ENCODE measurements at regions not wholly inside any gene's neighbourhood (a gene's known extent, or its start where the extent isn't known, plus 50 kb on each side); places are given as distances from the start of the nearest gene placed in this dataset.
A peak's percentile ranks its signal among the peaks of the same experiment; 100 is the strongest.
"Not testable (repeated sequence)": the region's sequence is repeated elsewhere in the genome, so short reads cannot be mapped to it uniquely, and the experiment has no call there.

DNA sequence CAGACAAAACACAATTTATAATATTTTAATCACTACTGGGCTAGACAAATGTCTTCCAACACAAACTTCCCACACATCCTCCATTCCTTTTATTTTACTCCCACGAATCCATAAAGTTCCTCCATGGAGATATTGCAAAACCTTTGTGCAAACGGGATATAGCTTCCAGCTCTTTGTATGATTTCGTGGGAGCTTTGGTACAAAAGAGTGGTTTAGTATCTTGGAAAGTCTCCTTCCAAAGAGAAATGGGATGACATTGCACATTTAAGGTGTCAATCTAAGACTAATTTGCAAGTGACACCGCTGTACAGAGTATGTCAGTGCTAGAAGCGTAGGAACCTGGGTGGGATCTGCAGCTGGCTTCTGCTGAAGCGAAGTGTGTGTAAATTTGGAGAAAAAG lies 455.2 kb upstream of the RUNX1 start:
- H3K4me1 Mint-ChIP-seq (ENCODE audit: unreplicated experiment) = peaks cover 35% of the 10 kb centered on the region
- TF ChIP-seq, protein P1, sequence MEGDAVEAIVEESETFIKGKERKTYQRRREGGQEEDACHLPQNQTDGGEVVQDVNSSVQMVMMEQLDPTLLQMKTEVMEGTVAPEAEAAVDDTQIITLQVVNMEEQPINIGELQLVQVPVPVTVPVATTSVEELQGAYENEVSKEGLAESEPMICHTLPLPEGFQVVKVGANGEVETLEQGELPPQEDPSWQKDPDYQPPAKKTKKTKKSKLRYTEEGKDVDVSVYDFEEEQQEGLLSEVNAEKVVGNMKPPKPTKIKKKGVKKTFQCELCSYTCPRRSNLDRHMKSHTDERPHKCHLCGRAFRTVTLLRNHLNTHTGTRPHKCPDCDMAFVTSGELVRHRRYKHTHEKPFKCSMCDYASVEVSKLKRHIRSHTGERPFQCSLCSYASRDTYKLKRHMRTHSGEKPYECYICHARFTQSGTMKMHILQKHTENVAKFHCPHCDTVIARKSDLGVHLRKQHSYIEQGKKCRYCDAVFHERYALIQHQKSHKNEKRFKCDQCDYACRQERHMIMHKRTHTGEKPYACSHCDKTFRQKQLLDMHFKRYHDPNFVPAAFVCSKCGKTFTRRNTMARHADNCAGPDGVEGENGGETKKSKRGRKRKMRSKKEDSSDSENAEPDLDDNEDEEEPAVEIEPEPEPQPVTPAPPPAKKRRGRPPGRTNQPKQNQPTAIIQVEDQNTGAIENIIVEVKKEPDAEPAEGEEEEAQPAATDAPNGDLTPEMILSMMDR (IDR thresholded peaks at IDR 0.05; ENCODE audit: unreplicated experiment) = no peak
- H3K27ac Mint-ChIP-seq (ENCODE audit: unreplicated experiment) = no peak overlapping the region
- H3K27me3 Mint-ChIP-seq (ENCODE audit: unreplicated experiment) = no peaks in the 10 kb centered on the region
- H3K36me3 Mint-ChIP-seq (ENCODE audit: low read depth, unreplicated experiment) = peaks cover 3% of the 10 kb centered on the region
- no peak overlapping the region for H3K4me3 Mint-ChIP-seq (ENCODE audit: unreplicated experiment)
- no peak for DNase-seq (ENCODE audit: low spot score)
- no peaks in the 10 kb centered on the region for H3K9me3 Mint-ChIP-seq (ENCODE audit: unreplicated experiment)

DNA sequence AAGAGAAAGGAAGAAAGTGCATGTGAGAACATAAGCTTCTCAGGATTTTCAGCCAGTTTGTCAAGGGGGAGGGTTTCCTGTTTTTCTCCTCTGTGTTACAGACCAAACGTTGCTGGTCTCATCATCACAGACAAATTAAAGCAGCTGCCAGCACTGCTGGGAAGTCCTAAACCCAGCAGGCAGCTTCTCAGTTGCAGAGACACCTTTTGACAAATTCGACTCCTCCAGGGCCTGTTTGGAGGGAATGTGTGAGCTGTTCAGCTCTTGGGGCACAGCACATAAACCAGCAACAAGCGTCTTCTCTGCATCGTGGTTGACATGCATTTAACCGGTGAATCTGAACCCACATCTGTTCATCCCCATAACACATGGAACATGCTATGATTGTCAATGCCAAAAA lies 454.6 kb upstream of the RUNX1 start:
- Mint-ChIP-seq H3K36me3 (ENCODE audit: low read depth, unreplicated experiment) (peaks cover 3% of the 10 kb centered on the region), H3K27ac (ENCODE audit: unreplicated experiment) (peak overlapping the region; percentile 8), H3K4me3 (ENCODE audit: unreplicated experiment) (no peak overlapping the region), H3K9me3 (ENCODE audit: unreplicated experiment) (no peaks in the 10 kb centered on the region), H3K4me1 (ENCODE audit: unreplicated experiment) (peaks cover 31% of the 10 kb centered on the region), H3K27me3 (ENCODE audit: unreplicated experiment) (no peaks in the 10 kb centered on the region)
- no peak for DNase-seq (ENCODE audit: low spot score)
- TF ChIP-seq, protein P1 (IDR thresholded peaks at IDR 0.05; ENCODE audit: unreplicated experiment) = no peak

DNA sequence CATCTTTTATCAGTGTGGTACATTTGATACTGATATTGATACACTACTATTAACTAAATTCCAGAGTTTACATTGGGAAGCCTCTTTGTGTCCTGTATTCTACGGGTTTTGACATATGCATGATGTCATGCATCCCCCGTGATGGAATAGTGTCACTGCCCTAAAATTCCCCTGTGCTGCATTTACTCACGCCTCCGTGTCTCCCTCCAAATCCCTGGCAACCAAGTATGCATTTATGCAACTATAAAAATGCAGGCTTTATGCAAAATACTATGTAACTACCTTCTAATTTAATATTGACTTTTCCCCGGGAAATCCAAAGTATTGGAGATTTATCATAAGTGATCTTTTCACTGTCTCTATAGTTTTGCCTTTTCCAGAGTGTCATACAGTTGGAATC lies 453.7 kb upstream of the RUNX1 start:
- H3K27me3 Mint-ChIP-seq (ENCODE audit: unreplicated experiment) = no peaks in the 10 kb centered on the region
- peaks cover 3% of the 10 kb centered on the region for H3K36me3 Mint-ChIP-seq (ENCODE audit: low read depth, unreplicated experiment)
- no peak for DNase-seq (ENCODE audit: low spot score)
- TF ChIP-seq, protein P1 (IDR thresholded peaks at IDR 0.05; ENCODE audit: unreplicated experiment) = no peak
- H3K4me3 Mint-ChIP-seq (ENCODE audit: unreplicated experiment) = no peak overlapping the region
- no peaks in the 10 kb centered on the region for H3K9me3 Mint-ChIP-seq (ENCODE audit: unreplicated experiment)
- peaks cover 30% of the 10 kb centered on the region for H3K4me1 Mint-ChIP-seq (ENCODE audit: unreplicated experiment)
- no peak overlapping the region for H3K27ac Mint-ChIP-seq (ENCODE audit: unreplicated experiment)

DNA sequence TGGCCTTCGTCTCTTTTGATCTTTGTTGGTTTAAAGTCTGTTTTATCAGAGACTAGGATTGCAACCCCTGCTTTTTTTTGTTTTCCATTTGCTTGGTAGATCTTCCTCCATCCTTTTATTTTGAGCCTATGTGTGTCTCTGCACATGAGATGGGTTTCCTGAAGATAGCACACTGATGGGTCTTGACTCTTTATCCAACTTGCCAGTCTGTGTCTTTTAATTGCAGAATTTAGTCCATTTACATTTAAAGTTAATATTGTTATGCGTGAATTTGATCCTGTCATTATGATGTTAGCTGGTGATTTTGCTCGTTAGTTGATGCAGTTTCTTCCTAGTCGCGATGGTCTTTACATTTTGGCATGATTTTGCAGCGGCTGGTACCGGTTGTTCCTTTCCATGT lies 448.4 kb upstream of the RUNX1 start:
- H3K36me3 Mint-ChIP-seq (ENCODE audit: low read depth, unreplicated experiment); H3K4me1 Mint-ChIP-seq (ENCODE audit: unreplicated experiment); DNase-seq (ENCODE audit: low spot score); H3K27ac Mint-ChIP-seq (ENCODE audit: unreplicated experiment); H3K9me3 Mint-ChIP-seq (ENCODE audit: unreplicated experiment); H3K27me3 Mint-ChIP-seq (ENCODE audit: unreplicated experiment); H3K4me3 Mint-ChIP-seq (ENCODE audit: unreplicated experiment): not testable (repeated sequence)

DNA sequence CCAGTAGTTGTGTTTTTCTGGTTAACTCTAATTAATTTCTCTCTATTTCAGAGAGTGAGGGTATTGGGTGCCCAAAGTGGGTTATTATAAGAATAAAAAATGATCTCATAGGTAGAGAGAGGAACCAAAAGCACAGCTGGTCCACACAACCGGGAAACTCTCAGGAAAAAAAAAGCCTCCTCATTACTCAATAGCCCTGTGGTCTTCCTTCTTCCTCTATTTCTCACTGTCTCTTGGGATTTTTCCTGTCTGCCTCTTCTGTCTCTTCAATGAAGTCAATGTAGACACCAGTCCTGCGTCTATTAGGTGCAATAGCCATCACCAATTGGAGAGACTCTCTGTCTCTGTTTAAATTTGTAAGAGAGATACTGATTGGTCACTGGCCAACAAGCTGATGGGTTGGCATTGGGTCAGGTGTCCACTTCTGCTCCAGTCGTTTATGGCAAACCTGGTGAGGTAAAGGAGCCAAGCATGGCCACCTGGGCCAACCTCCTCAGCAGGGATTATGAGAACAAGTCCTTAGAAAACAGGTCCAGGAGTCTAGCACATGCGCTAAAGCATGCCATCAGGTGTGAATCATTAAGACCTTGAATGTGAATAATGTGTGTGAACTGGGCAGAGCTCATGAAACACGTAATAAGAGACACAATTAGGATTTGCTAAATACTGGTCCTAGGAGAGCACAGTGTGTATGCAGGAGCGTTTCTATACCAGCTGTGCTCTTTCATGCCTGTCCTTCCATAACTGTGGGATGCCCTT lies 443.0 kb upstream of the RUNX1 start:
- no peak overlapping the region for H3K4me3 Mint-ChIP-seq (ENCODE audit: unreplicated experiment)

More for the DNA sequence above, 443.0 kb upstream of the RUNX1 start:
- Mint-ChIP-seq H3K27me3 (ENCODE audit: unreplicated experiment) (no peaks in the 10 kb centered on the region), H3K4me1 (ENCODE audit: unreplicated experiment) (no peaks in the 10 kb centered on the region), H3K36me3 (ENCODE audit: low read depth, unreplicated experiment) (no peaks in the 10 kb centered on the region), H3K27ac (ENCODE audit: unreplicated experiment) (no peak overlapping the region), H3K9me3 (ENCODE audit: unreplicated experiment) (no peaks in the 10 kb centered on the region)
- no peak for DNase-seq (ENCODE audit: low spot score)
- TF ChIP-seq, protein P1 (IDR thresholded peaks at IDR 0.05; ENCODE audit: unreplicated experiment) = no peak

Measured in endothelial cell (in vitro differentiated cells).